ENCODE measurements at regions not wholly inside any gene's neighbourhood (a gene's known extent, or its start where the extent isn't known, plus 50 kb on each side); places are given as distances from the start of the nearest gene placed in this dataset.

GRCh38 chr1:213366141-213366831 is 315.2 kb downstream of the RPS6KC1 start:
- H3K9me3 ChIP-seq: no peaks in the 10 kb centered on the region
- H3K27me3 ChIP-seq (ENCODE audit: low read depth): no peaks in the 10 kb centered on the region
- H3K4me1 ChIP-seq: no peaks in the 10 kb centered on the region
- no peak overlapping the region for H3K4me3 ChIP-seq
- DNase-seq (no peak), ATAC-seq (no peak)
- intact Hi-C loops (cut with DNase I): no loop called here
- no peak overlapping the region for H3K27ac ChIP-seq
- H3K36me3 ChIP-seq: no peaks in the 10 kb centered on the region
- TF ChIP-seq CTCF (IDR thresholded peaks at IDR 0.05): no peak

GRCh38 chr1:213369465-213369864 is 318.4 kb downstream of the RPS6KC1 start:
- ATAC-seq (no peak), DNase-seq (no peak)
- Histone ChIP-seq H3K4me1 (no peaks in the 10 kb centered on the region), H3K9me3 (no peaks in the 10 kb centered on the region), H3K27me3 (ENCODE audit: low read depth) (no peaks in the 10 kb centered on the region), H3K4me3 (no peak overlapping the region), H3K36me3 (no peaks in the 10 kb centered on the region), H3K27ac (no peak overlapping the region)
- no peak for TF ChIP-seq CTCF (IDR thresholded peaks at IDR 0.05)
- intact Hi-C loops (cut with DNase I): no loop called here

- H3K27ac ChIP-seq: no peak overlapping the region
- no peaks in the 10 kb centered on the region for H3K4me1 ChIP-seq
- no peaks in the 10 kb centered on the region for H3K36me3 ChIP-seq
- no peak overlapping the region for H3K4me3 ChIP-seq
- intact Hi-C loops (cut with DNase I): no loop called here
- H3K9me3 ChIP-seq: no peaks in the 10 kb centered on the region
- TF ChIP-seq CTCF (IDR thresholded peaks at IDR 0.05): no peak
- H3K27me3 ChIP-seq (ENCODE audit: low read depth): no peaks in the 10 kb centered on the region
- ATAC-seq (no peak), DNase-seq (no peak)
These were observed 319.5 kb downstream of the RPS6KC1 start for GRCh38 chr1:213370523-213370922.

GRCh38 chr1:213371525-213371846 is 320.4 kb downstream of the RPS6KC1 start:
- Histone ChIP-seq H3K36me3 (no peaks in the 10 kb centered on the region), H3K27ac (no peak overlapping the region)
- intact Hi-C loops (cut with DNase I): no loop called here

GRCh38 chr1:213371847-213372619 is 321.0 kb downstream of the RPS6KC1 start:
- Histone ChIP-seq H3K36me3 (no peaks in the 10 kb centered on the region), H3K27ac (no peak overlapping the region), H3K4me1 (no peaks in the 10 kb centered on the region), H3K27me3 (ENCODE audit: low read depth) (no peaks in the 10 kb centered on the region), H3K9me3 (no peaks in the 10 kb centered on the region), H3K4me3 (no peak overlapping the region)
- TF ChIP-seq CTCF (IDR thresholded peaks at IDR 0.05): no peak
- intact Hi-C loops (cut with DNase I): no loop called here
- ATAC-seq: no peak
- no peak for DNase-seq

More at GRCh38 chr1:213371525-213371846, 320.4 kb downstream of the RPS6KC1 start:
- H3K27me3 ChIP-seq (ENCODE audit: low read depth): no peaks in the 10 kb centered on the region
- H3K9me3 ChIP-seq: no peaks in the 10 kb centered on the region
- DNase-seq (no peak), ATAC-seq (no peak)
- H3K4me3 ChIP-seq: no peak overlapping the region
- no peak for TF ChIP-seq CTCF (IDR thresholded peaks at IDR 0.05)
- H3K4me1 ChIP-seq: no peaks in the 10 kb centered on the region

Measured in lower lobe of right lung (tissue), 2 donors.